ENCODE measurements at regions not wholly inside any gene's neighbourhood (a gene's known extent, or its start where the extent isn't known, plus 50 kb on each side); places are given as distances from the start of the nearest gene placed in this dataset.

- DNase-seq: no peak
- no peaks in the 10 kb centered on the region for H3K27me3 ChIP-seq (replicated peaks; ENCODE audit: insufficient read depth, low read length)
- no peak overlapping the region for H3K4me2 ChIP-seq (ENCODE audit: low read depth, low read length)
- no peaks in the 10 kb centered on the region for H4K20me1 ChIP-seq (ENCODE audit: insufficient read depth, low read length)
- H3K9me3 ChIP-seq (replicated peaks; ENCODE audit: insufficient read depth, low read length): no peaks in the 10 kb centered on the region
- H3K27ac ChIP-seq (ENCODE audit: low read length): no peak overlapping the region
- H3K4me1 ChIP-seq (ENCODE audit: low read length): no peaks in the 10 kb centered on the region
- H3K36me3 ChIP-seq (replicated peaks; ENCODE audit: insufficient read depth, low read length): no peaks in the 10 kb centered on the region
- H3K79me2 ChIP-seq (ENCODE audit: low read length): no peaks in the 10 kb centered on the region
- no peaks in the 10 kb centered on the region for H3K9me2 ChIP-seq (replicated peaks; ENCODE audit: insufficient read depth, low read length)
- TF ChIP-seq EZH2 (optimal IDR thresholded peaks at IDR 0.05; ENCODE audit: low read depth, low read length) (no peak), EZH2phosphoT487 (IDR thresholded peaks at IDR 0.05; ENCODE audit: low read length) (no peak)
- no peaks in the 10 kb centered on the region for H3F3A ChIP-seq (ENCODE audit: insufficient read depth, low read length)
- no peak overlapping the region for H3K4me3 ChIP-seq (ENCODE audit: low read length)
- H3K9ac ChIP-seq (ENCODE audit: low read length): no peak overlapping the region
- no peak overlapping the region for H2AFZ ChIP-seq (ENCODE audit: low read length)
Measured at GRCh38 chr6:67896476-67896875, 738.6 kb upstream of the ADGRB3 start.

- no peaks in the 10 kb centered on the region for H3K4me1 ChIP-seq (ENCODE audit: low read length)
- TF ChIP-seq EZH2phosphoT487 (IDR thresholded peaks at IDR 0.05; ENCODE audit: low read length) (no peak), CTCF (IDR thresholded peaks at IDR 0.05; ENCODE audit: low read length) (no peak), EZH2 (optimal IDR thresholded peaks at IDR 0.05; ENCODE audit: low read depth, low read length) (no peak)
- no peak overlapping the region for H3K4me3 ChIP-seq (ENCODE audit: low read length)
- no peaks in the 10 kb centered on the region for H3K9me3 ChIP-seq (replicated peaks; ENCODE audit: insufficient read depth, low read length)
- no peaks in the 10 kb centered on the region for H3K36me3 ChIP-seq (replicated peaks; ENCODE audit: insufficient read depth, low read length)
- no peak overlapping the region for H3K9ac ChIP-seq (ENCODE audit: low read length)
- no peak overlapping the region for H2AFZ ChIP-seq (ENCODE audit: low read length)
- H3F3A ChIP-seq (ENCODE audit: insufficient read depth, low read length): no peaks in the 10 kb centered on the region
- H3K9me2 ChIP-seq (replicated peaks; ENCODE audit: insufficient read depth, low read length): no peaks in the 10 kb centered on the region
- H3K27ac ChIP-seq (ENCODE audit: low read length): no peak overlapping the region
- no peak for DNase-seq
- H3K79me2 ChIP-seq (ENCODE audit: low read length): no peaks in the 10 kb centered on the region
- H3K27me3 ChIP-seq (replicated peaks; ENCODE audit: insufficient read depth, low read length): no peaks in the 10 kb centered on the region
- H4K20me1 ChIP-seq (ENCODE audit: insufficient read depth, low read length): no peaks in the 10 kb centered on the region
- H3K4me2 ChIP-seq (ENCODE audit: low read depth, low read length): no peak overlapping the region
Measured at GRCh38 chr6:67889682-67889995, 745.4 kb upstream of the ADGRB3 start.

GRCh38 chr6:67888886-67889681 lies 746.0 kb upstream of the ADGRB3 start:
- Histone ChIP-seq H3K36me3 (replicated peaks; ENCODE audit: insufficient read depth, low read length) (no peaks in the 10 kb centered on the region), H3K4me1 (ENCODE audit: low read length) (no peaks in the 10 kb centered on the region), H4K20me1 (ENCODE audit: insufficient read depth, low read length) (no peaks in the 10 kb centered on the region), H2AFZ (ENCODE audit: low read length) (no peak overlapping the region), H3F3A (ENCODE audit: insufficient read depth, low read length) (no peaks in the 10 kb centered on the region), H3K27me3 (replicated peaks; ENCODE audit: insufficient read depth, low read length) (no peaks in the 10 kb centered on the region), H3K9me2 (replicated peaks; ENCODE audit: insufficient read depth, low read length) (no peaks in the 10 kb centered on the region), H3K4me2 (ENCODE audit: low read depth, low read length) (no peak overlapping the region), H3K79me2 (ENCODE audit: low read length) (no peaks in the 10 kb centered on the region), H3K9me3 (replicated peaks; ENCODE audit: insufficient read depth, low read length) (no peaks in the 10 kb centered on the region), H3K9ac (ENCODE audit: low read length) (no peak overlapping the region), H3K27ac (ENCODE audit: low read length) (no peak overlapping the region), H3K4me3 (ENCODE audit: low read length) (no peak overlapping the region)
- no peak for DNase-seq
- TF ChIP-seq EZH2phosphoT487 (IDR thresholded peaks at IDR 0.05; ENCODE audit: low read length) (no peak), CTCF (IDR thresholded peaks at IDR 0.05; ENCODE audit: low read length) (no peak), EZH2 (optimal IDR thresholded peaks at IDR 0.05; ENCODE audit: low read depth, low read length) (no peak)

- no peak overlapping the region for H3K9ac ChIP-seq (ENCODE audit: low read length)
- no peaks in the 10 kb centered on the region for H3K4me1 ChIP-seq (ENCODE audit: low read length)
- H3K27me3 ChIP-seq (replicated peaks; ENCODE audit: insufficient read depth, low read length): no peaks in the 10 kb centered on the region
- no peaks in the 10 kb centered on the region for H3K9me2 ChIP-seq (replicated peaks; ENCODE audit: insufficient read depth, low read length)
- H3K36me3 ChIP-seq (replicated peaks; ENCODE audit: insufficient read depth, low read length): no peaks in the 10 kb centered on the region
- H4K20me1 ChIP-seq (ENCODE audit: insufficient read depth, low read length): no peaks in the 10 kb centered on the region
- no peaks in the 10 kb centered on the region for H3K9me3 ChIP-seq (replicated peaks; ENCODE audit: insufficient read depth, low read length)
- TF ChIP-seq EZH2 (optimal IDR thresholded peaks at IDR 0.05; ENCODE audit: low read depth, low read length): no peak
- TF ChIP-seq EZH2phosphoT487 (IDR thresholded peaks at IDR 0.05; ENCODE audit: low read length): no peak
- TF ChIP-seq CTCF (IDR thresholded peaks at IDR 0.05; ENCODE audit: low read length): no peak
- H3K4me3 ChIP-seq (ENCODE audit: low read length): no peak overlapping the region
- no peak overlapping the region for H2AFZ ChIP-seq (ENCODE audit: low read length)
- H3K4me2 ChIP-seq (ENCODE audit: low read depth, low read length): no peak overlapping the region
- no peaks in the 10 kb centered on the region for H3K79me2 ChIP-seq (ENCODE audit: low read length)
- no peak overlapping the region for H3K27ac ChIP-seq (ENCODE audit: low read length)
- no peak for DNase-seq
- no peaks in the 10 kb centered on the region for H3F3A ChIP-seq (ENCODE audit: insufficient read depth, low read length)
Measured at GRCh38 chr6:67888546-67888885, 746.6 kb upstream of the ADGRB3 start.
